ENCODE measurements at regions not wholly inside any gene's neighbourhood (a gene's known extent, or its start where the extent isn't known, plus 50 kb on each side); places are given as distances from the start of the nearest gene placed in this dataset.

- Histone ChIP-seq H4K20me1 (ENCODE audit: control insufficient read depth, insufficient read depth, insufficient read length) (no peaks in the 10 kb centered on the region), H3K9ac (ENCODE audit: extremely low read depth, insufficient read length, low read length) (no peak overlapping the region), H3K79me2 (ENCODE audit: insufficient read depth, low read length) (no peaks in the 10 kb centered on the region), H2BK120ac (ENCODE audit: low read depth, low read length, poor library complexity, severe bottlenecking) (no peak overlapping the region), H3K23me2 (ENCODE audit: insufficient read length, low read depth, low read length, poor library complexity, severe bottlenecking) (no peaks in the 10 kb centered on the region), H3K4me1 (ENCODE audit: insufficient read depth, low read length) (peaks cover 5% of the 10 kb centered on the region; the same call in 1 of the 2 replicates), H2BK20ac (ENCODE audit: low read depth, low read length, poor library complexity, severe bottlenecking) (no peak overlapping the region), H3K27me3 (ENCODE audit: insufficient read depth, low read length) (peaks cover 26% of the 10 kb centered on the region; the same call in 1 of the 2 replicates), H3T11ph (ENCODE audit: low read length) (no peak overlapping the region), H4K91ac (ENCODE audit: insufficient read length, low read depth, low read length) (no peak overlapping the region), H2BK15ac (ENCODE audit: low read depth, low read length) (no peak overlapping the region), H3K14ac (ENCODE audit: insufficient read depth, low read length) (no peak overlapping the region), H3K23ac (ENCODE audit: insufficient read length, low read depth, low read length) (no peak overlapping the region), H3K18ac (ENCODE audit: insufficient read length, low read depth, low read length) (no peak overlapping the region), H2AK5ac (ENCODE audit: insufficient read length, low read length) (no peak overlapping the region), H2AFZ (ENCODE audit: low read length) (no peak overlapping the region), H2BK5ac (ENCODE audit: insufficient read length, low read length) (no peak overlapping the region), H3K56ac (ENCODE audit: insufficient read length, low read depth, low read length) (no peak overlapping the region), H3K27ac (ENCODE audit: insufficient read length, low read depth, low read length) (no peak overlapping the region), H3K4ac (ENCODE audit: low read depth, low read length) (no peak overlapping the region), H4K5ac (ENCODE audit: insufficient read length, low read depth, low read length) (no peak overlapping the region), H3K9me3 (ENCODE audit: control insufficient read depth, low read depth, low read length) (no peaks in the 10 kb centered on the region), H3K79me1 (ENCODE audit: insufficient read depth, low read depth, low read length, poor library complexity, severe bottlenecking) (no peaks in the 10 kb centered on the region), H3K4me2 (ENCODE audit: insufficient read depth, insufficient read length, low read length) (no peak overlapping the region), H2BK12ac (ENCODE audit: insufficient read length, low read depth, low read length) (no peak overlapping the region), H4K8ac (replicated peaks; ENCODE audit: insufficient read length, low read depth, low read length) (no peak overlapping the region)
- no CpG with 5 or more reads among the region's 2 CpGs for WGBS (ENCODE audit: extremely low coverage, insufficient read length, low lambda C conversion rate)
- Mint-ChIP-seq H3K27me3 (ENCODE audit: low read depth) (peaks cover 68% of the 10 kb centered on the region), H3K36me3 (ENCODE audit: insufficient read depth in 1 of 3, low read depth in 3 of 3) (no peaks in the 10 kb centered on the region), H3K4me1 (peaks cover 25 to 39% of the 10 kb centered on the region in 2 experiments), H3K27ac (no peak overlapping the region), H3K4me3 (no peak overlapping the region), H3K9me3 (peaks cover 0 to 3% of the 10 kb centered on the region in 2 experiments; a peak in 2 of 5 replicates)
- DNase-seq: no peak
- no peak for TF ChIP-seq CTCF (conservative IDR thresholded peaks at IDR 0.05)
Observed at GRCh38 chr6:95804847-95805541, 210.8 kb upstream of the FUT9 start.
